HG03139 (cell line): ENCODE measurements at regions not wholly inside any gene's neighbourhood (a gene's known extent, or its start where the extent isn't known, plus 50 kb on each side); places are given as distances from the start of the nearest gene placed in this dataset.
A peak's percentile ranks its signal among the peaks of the same experiment; 100 is the strongest.
"Not testable (repeated sequence)": the region's sequence is repeated elsewhere in the genome, so short reads cannot be mapped to it uniquely, and the experiment has no call there.

ENCODE experiments used
- ATAC-seq: cut with Tn5 transposase; IDR thresholded peaks from one replicate; pipeline ENCODE4 v1.9.1; 2021; ENCODE audit not compliant: unreplicated experiment

DNA sequence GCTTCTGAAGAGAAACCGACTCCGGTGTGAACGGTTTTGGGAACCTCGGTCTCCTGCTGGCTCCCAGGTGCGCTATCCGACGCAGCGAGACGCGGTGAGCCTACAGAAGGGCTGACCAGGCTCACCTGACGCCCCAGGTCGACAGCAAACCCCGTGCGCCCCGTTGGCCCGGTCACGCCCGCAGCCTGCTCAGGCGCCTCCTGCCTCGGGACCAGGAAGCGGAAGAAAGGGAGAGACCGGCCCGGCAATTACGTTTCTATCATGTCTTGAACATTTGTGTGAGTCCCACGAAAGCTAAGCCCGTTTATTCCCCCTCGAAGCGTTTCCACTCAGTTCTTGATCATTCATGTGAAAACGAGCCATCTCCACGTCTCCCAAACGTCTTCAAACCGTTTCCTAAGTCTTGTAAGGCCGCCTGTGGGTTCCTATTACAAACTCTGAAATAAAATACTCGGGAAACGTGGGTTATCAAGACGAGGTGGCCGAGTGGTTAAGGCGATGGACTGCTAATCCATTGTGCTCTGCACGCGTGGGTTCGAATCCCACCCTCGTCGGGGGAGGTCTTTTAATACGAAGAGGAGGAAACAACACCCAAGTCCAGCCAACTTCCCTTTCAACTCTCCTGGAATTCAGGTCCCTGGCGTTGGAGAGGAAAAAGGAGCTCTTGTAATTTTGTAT is 150.5 kb upstream of the PRSS16 start:
- ATAC-seq, result no peak

GRCh38 chr6:27098956-27099355 is 148.5 kb upstream of the PRSS16 start:
- ATAC-seq, result no peak

DNA sequence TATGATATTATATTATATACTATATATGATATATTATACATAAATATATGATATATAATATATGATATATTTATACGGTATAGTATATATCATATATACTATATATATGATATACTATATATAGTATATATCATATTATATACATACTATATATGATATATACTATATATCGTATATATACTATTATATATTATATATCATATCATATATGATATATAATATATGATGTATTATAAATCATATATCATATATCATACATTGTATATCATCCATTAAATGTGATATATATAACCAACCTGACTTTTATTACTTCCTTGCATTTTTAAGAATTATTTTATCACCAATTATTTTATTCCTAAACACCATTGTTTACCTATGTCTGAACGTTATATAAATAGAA is 146.6 kb upstream of the PRSS16 start:
- no peak for ATAC-seq

GRCh38 chr6:27101824-27102223 is 145.7 kb upstream of the PRSS16 start:
- ATAC-seq, result no peak

- no peak for ATAC-seq
Measured at GRCh38 chr6:27106382-27106781, 141.1 kb upstream of the PRSS16 start.

DNA sequence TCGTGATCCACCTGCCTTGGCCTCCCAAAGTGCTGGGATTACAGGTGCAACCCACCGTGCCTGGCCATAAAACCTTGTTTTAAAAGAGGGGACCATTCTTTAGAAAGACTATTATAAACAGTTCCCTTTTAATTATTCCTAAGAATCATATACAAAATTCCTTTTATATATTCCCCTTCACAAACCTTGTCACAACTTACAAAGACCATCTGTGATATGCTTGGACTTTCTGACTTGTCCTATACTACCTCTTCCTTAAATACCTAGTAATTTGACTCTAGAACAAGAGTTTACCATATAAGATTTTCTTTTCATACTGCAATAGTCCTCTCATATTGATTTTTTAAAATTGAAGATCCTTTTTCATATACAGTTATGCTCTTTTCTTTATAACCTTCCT is 135.8 kb upstream of the PRSS16 start:
- ATAC-seq, result no peak

DNA sequence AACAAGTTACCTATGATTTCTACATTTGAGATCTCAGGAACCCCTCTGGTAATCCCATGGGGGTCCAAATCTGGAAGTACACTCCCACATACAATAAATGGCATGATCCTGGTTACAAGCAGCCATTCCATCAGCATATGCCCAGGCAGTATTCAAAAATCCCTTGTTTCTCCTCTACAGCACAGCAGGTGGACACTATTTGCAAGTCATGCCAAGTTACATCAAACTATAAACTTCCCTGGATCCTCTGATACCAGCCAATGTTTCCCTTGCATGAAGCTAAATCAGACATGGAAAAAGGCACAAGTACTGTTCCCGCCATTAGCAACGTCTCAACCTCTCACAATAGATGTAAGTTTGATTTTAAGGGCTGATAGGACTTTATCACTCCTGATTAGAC is 134.5 kb upstream of the PRSS16 start:
- ATAC-seq, result no peak

DNA sequence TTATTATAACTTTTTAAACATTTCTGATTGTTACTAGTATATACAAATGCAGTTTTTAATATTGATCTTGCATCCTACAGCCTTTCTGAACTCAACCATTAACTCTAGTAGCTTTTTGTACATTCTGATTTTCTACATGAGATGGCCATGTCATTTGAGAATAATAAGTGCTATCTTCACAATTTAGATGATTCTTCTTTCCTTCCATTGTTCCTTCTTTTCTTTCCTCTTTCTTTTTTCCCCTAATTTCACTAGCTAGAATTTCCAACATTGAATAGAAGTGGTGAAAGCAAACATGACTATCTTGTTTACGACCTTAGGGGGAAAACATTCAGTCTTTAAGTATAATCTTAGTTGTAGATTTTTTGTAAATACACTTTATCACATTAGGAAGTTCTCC is 128.2 kb upstream of the PRSS16 start:
- no peak for ATAC-seq

- no peak for ATAC-seq
Measured at GRCh38 chr6:27119761-27120160, 127.7 kb upstream of the PRSS16 start.

- no peak for ATAC-seq
Measured at GRCh38 chr6:27121640-27122039, 125.9 kb upstream of the PRSS16 start.

DNA sequence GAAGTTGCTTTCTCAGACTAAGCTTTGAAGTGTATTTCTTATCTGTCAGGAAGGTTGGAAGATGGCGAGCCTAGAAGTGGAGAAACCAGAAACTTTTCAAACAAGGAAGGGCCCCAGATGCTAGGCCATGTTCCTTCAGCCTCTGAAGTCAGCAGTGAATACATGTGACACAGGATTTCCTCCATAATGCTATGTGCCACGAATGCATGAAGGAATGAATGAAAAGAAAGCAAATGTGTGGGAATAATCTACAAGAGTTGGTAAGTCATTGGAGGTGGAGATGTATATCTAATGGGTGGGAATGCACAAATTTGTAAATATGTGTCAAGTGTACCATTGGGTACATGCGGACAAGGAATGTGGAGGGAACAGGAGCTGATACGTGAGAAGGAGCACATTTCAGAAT is 123.2 kb upstream of the PRSS16 start:
- ATAC-seq, result no peak

GRCh38 chr6:27126046-27126814 is 121.3 kb upstream of the PRSS16 start:
- ATAC-seq, result no peak

DNA sequence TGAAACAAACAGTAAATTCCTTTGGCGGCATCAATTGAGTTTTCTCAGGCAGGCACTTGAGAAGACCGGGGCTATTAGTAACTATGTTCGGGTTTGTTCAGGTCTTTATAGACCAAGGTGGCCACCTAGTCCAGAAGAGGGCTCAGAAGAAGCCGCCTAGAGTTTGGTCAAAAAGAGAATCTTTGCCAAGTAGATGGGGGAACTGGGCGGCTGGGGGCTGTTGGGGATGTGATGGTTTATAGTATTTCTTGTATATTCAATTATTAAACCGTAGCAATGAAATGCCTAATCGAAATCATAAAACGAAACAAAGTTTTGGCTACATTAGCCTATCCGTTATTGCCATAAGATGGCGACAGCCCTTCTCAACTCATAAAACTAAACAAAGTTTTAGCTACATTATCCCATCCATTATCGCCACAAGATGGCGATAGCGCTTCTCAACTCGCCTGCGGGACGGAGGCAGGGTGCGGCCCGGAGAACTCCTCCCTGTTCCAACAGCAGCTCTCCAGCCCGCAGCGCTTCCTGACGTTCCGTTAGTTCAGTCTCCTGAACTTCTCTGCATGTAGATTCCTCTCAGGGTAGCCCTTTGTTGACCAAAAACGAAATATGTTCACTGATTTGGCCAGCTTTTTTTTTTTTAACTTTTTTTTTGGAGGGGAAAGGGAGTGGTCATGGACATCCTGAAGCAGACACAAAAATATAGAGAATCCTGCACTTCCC is 120.5 kb upstream of the PRSS16 start:
- peak; percentile 61 for ATAC-seq

DNA sequence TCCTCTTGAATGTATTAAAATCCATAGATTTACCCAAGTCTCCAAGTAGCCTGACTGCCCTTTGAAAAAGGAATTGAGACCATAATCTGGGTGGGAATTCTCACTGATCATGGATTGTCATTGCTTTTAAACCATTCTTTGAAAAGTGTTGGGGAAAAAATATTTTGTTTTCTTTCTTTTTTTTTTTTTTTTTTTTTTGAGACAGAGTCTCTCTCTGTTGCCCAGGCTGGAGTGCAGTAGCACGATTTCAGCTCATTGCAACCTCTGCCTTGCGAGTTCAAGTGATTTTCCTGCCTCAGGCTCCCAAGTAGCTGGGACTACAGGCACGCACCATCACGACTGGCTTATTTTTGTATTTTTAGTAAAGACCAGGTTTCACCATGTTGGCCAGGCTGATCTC is 119.6 kb upstream of the PRSS16 start:
- ATAC-seq, result not testable (repeated sequence)

GRCh38 chr6:27128311-27129094 is 119.0 kb upstream of the PRSS16 start:
- ATAC-seq, result no peak

- no peak for ATAC-seq
Measured at GRCh38 chr6:27129095-27129815, 118.2 kb upstream of the PRSS16 start.

- no peak for ATAC-seq
Measured at GRCh38 chr6:27129917-27130316, 117.6 kb upstream of the PRSS16 start.

- ATAC-seq, result no peak
Measured at GRCh38 chr6:27130668-27131428, 116.7 kb upstream of the PRSS16 start.

GRCh38 chr6:27132282-27132531 is 115.3 kb upstream of the PRSS16 start:
- ATAC-seq, result peak; percentile 11
